Renal cortex interstitium (tissue), 11 donors: ENCODE measurements at regions not wholly inside any gene's neighbourhood (a gene's known extent, or its start where the extent isn't known, plus 50 kb on each side); places are given as distances from the start of the nearest gene placed in this dataset.

Source experiments
- DNase-seq, 11 donors: peaks; one replicate each; pipeline ENCODE4 v3.0.0-alpha.2; 2013; ENCODE audit warnings: low read depth in 9 of 11, low spot score in 4 of 11; ENCODE audit errors: extremely low read depth in 1 of 11

GRCh38 chr7:106606120-106606519 lies 54.8 kb downstream of the CCDC71L start:
- no peak for DNase-seq

GRCh38 chr7:106604971-106605370 lies 56.0 kb downstream of the CCDC71L start:
- no peak for DNase-seq

DNA sequence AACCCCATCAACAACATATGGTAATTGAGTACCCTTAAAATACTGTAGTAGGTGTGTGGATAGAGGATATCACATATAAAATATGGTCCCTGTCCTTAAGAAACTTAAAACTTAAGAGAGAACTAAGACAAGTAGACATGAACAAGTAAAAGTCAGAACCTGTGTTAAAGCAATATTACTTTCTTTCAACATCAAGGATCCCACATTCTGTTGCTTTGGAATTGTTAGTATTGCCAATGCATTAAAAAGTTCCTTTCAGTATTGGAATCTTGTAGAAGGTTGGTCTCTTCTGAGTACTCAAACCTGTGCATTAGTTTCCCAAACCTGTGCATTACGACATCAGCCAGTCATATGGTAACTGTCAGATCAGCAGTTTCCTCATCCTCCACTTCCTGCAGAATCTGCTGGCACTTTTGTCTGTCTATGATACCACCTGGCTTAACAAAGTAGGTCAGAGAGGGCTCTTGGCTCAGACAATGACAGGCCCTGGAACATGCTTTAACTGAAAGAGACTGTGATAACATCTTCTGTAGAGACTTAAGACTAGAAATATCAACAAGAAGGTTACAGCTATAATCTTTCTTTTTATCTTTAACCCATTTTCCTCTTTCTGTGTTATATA lies 56.5 kb downstream of the CCDC71L start:
- DNase-seq = no peak

GRCh38 chr7:106603346-106603745 lies 57.6 kb downstream of the CCDC71L start:
- DNase-seq = no peak

GRCh38 chr7:106602062-106602461 lies 58.9 kb downstream of the CCDC71L start:
- no peak for DNase-seq

DNA sequence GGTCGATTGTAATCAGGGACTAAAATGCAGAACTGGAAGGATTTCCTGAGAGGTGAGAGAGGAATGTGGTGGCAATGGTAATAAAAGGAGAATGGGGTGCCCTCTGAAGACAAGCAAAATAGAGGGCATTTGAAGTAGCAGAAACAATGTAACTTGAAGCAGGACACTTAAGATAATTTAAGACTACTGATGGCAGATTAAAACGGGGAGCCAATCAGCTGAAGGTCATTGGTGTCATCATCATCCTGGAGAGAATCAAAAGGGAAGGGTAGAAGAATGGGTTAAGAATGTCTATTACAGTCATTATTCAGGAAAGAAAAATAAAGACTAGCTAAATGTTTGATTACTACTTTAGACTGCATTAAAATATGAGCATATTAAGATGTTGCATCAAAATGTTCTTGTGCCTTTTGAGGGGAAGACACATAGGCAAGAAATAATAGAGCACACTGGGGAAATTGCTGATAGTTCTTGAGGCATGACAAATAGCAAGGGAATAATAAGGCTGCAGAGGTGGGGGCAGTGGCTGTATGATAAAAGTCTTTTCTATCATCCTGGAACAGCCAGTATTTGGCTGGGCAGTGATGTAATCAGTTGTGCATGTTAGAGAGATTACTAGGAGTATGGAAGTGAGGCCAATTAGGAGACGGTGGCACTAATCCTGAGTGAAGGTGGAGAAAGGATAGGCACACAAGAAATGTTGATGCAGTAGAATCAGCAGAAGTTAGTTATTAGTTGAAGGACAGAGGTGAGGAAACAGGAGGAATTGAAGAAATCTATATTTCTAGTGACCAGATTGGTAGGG lies 60.2 kb downstream of the CCDC71L start:
- no peak for DNase-seq

- no peak for DNase-seq
Measured at GRCh38 chr7:106599343-106599698, 61.6 kb downstream of the CCDC71L start.

GRCh38 chr7:106598663-106599342 lies 62.2 kb downstream of the CCDC71L start:
- DNase-seq = peak in 7 of 11 donors; percentile 14 to 60 (median 31)

DNA sequence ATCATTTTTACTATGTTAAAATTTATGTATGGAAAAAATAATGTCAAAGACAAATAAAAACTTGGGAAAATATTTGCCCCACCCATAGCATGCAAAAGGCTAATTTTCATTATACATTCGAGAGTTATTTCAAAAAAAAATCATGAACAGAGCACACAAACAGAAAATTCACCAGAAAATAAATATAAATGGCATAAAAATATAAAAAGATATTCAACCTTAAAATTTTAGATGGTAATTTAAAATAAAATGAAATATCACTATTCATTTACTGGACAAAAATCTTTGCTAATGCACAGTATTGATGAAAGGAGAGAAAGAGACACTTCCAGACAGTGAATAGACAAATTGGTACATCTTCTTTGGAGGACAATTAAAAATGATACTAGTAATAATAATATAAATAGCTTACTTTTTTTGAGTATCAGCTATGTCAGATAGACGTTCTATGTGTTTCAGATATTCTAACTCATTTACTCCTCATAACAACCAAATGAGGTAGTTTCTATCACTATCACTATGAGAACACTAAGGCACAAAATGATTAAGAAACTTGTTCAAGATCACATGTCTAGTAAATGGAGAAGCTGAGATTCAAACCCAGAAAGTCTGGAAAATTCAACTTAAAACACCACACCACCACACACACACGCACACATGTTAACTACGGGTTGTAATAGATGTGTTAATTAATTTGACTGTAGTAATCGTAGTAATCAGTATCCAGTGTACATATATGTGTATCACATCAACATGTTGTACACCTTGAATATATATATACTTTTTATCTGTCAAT lies 63.0 kb downstream of the CCDC71L start:
- DNase-seq = no peak

DNA sequence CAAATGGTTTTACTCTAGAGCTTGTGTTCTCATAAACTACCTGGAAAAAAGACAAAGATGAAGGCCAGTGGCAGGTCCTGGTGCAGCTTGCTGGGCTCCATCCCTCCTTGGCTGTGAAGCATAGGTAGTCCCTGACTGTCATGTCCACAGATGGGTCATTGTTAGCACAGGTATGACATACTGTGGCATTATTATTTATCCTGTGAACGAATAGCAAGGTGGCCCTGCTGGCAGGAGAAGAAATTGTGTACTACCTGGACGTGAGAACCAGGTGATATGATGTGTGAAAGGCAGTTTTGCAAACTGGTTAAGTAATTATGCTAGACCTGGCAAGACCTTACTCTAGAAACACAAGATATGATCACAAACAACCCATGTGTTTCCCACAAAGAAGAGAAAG lies 63.9 kb downstream of the CCDC71L start:
- DNase-seq = no peak

GRCh38 chr7:106595922-106596321 lies 65.0 kb downstream of the CCDC71L start:
- DNase-seq = no peak

DNA sequence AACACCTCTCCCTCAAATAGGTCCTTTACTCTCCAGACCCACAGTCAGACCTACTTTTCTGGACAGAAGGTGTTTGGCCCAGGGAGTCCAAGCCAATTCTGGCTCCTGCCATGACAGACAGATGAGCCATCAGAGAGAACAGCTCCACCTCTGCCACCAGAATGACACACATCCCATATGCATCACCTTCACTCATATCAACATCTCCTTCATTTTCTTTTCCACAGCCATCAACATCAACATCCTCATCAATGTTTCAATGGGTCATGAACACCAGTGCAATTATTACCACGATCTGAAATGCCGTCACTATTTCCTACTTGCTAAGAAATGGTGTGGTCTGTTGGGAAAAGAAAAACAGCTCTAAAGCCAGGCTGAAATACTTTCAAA lies 67.9 kb downstream of the CCDC71L start:
- no peak for DNase-seq

DNA sequence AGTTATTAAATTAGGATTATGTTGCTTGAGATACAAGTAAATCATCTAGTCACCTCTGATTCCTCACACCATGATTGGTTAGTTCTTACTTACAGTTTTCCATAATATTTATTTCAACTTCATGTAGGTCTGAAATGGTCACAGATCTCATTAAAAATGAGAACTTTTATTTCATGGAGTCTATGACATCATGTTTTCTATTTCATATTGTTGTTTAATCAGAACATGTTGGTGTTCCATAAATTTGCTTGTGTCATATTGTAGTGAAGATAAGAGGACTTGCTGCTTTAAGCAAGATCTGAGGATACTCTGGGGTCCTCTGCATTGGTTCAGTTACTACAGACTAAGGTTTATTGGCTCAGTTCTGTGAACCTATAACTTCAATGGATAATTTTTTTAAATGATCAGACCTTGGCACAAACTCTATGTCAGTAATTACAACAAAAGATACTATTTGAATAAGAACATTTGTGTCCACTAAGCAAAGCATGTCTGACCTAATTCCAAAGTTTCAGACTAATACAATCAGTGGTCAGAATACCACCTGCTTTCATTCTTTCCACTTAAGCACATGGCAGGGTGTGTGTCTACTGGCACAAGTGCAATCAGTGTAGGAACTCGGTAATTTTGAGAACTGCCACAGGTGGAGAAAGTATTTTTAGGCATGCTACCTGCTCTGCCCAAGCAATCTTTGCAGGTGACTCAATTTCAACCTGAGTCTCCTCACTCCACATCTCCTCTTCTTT lies 68.5 kb downstream of the CCDC71L start:
- DNase-seq = no peak

DNA sequence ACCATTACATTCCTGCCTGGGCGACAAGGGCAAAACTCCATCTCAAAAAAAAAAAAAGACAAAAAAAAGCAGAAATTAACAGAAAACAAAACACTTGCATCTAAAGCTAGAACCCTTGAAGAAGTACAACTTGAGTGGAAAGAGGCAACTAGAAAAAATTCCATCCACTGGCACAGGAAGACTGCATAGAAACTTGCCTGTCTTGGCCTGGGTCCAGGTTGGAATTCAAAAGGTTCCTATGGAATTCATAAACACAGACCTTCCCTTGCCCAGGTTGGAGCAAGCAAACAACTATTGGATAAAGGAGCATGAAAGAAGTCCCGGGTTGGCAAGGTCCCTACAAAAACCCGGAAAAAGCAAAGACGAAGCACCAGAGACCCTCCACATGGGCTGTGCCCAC lies 69.8 kb downstream of the CCDC71L start:
- DNase-seq = no peak

GRCh38 chr7:106590209-106590816 lies 70.6 kb downstream of the CCDC71L start:
- no peak for DNase-seq

- no peak for DNase-seq
Measured at GRCh38 chr7:106589198-106589879, 71.6 kb downstream of the CCDC71L start.

GRCh38 chr7:106588422-106589197 lies 72.3 kb downstream of the CCDC71L start:
- DNase-seq = peak in 1 of 11 donors; percentile 24
